Coronary artery (tissue), 2 donors: ENCODE measurements at regions not wholly inside any gene's neighbourhood (a gene's known extent, or its start where the extent isn't known, plus 50 kb on each side); places are given as distances from the start of the nearest gene placed in this dataset.

Experiments
- DNase-seq: peaks from one replicate; pipeline ENCODE4 v3.0.0-alpha.2; 2017; ENCODE audit warnings: low spot score
- H3K27ac ChIP-seq, 2 donors: fragments of 200-600 bp; sonication (generic); one replicate each; pipeline ENCODE4 v1.5.1; 2016 to 2019
- H3K4me3 ChIP-seq: fragments of 200-600 bp; sonication (generic); 2 replicates; pipeline ENCODE4 v1.5.1; 2016; ENCODE audit warnings: mild to moderate bottlenecking, moderate library complexity
- TF ChIP-seq, protein P1 (sequence below): fragments of 200-600 bp; sonication (generic); IDR thresholded peaks from one replicate; pipeline ENCODE4 v1.5.1; 2019; ENCODE audit warnings: antibody characterized with exemption

DNA sequence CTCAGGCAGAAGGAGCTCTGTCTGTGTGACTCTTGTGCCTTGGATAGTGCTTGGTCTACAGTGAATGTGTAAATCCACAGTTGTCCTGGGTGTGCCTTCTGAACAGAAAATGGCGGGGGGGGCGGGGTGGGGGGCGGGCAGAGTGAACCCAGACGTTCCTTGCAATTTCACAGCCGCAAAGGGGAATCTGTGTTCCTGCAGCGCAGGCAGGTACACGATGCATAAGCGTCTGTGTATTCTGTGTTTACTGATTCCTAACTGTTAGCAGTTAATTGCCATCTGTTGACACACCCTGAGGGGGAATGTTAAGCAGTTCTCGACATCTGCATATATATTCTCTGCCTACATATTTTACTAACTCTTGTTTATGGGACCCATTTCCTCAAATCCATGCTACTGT, 123.5 kb upstream of the ZFHX3 start:
- Histone ChIP-seq H3K27ac (peak overlapping the region; percentile 86 to 91), H3K4me3 (no peak overlapping the region)
- TF ChIP-seq, protein P1, sequence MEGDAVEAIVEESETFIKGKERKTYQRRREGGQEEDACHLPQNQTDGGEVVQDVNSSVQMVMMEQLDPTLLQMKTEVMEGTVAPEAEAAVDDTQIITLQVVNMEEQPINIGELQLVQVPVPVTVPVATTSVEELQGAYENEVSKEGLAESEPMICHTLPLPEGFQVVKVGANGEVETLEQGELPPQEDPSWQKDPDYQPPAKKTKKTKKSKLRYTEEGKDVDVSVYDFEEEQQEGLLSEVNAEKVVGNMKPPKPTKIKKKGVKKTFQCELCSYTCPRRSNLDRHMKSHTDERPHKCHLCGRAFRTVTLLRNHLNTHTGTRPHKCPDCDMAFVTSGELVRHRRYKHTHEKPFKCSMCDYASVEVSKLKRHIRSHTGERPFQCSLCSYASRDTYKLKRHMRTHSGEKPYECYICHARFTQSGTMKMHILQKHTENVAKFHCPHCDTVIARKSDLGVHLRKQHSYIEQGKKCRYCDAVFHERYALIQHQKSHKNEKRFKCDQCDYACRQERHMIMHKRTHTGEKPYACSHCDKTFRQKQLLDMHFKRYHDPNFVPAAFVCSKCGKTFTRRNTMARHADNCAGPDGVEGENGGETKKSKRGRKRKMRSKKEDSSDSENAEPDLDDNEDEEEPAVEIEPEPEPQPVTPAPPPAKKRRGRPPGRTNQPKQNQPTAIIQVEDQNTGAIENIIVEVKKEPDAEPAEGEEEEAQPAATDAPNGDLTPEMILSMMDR = no peak
- no peak for DNase-seq

DNA sequence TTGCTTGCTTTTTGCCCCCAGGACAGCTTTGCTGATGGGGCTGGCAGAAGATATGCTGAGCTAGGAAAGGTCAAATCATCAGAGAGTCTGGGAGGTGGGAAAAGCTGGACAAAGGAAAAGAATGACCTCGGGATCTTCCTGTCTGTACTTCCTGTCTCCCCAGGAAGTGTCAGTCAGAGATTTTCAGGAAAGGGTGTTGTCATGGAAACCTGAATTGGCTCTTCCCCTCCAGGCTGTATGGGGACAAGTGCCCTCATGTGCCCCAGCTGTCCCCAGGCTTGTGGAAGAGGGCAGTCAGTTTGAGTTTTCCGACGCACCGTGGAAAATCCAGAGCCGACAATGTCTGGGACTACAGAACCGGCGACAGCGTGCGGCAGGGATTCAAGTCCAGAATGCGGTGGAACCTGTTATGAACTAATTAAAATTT, 122.7 kb upstream of the ZFHX3 start:
- peak overlapping the region; percentile 86 to 91 for H3K27ac ChIP-seq
- peak overlapping the region; percentile 5 for H3K4me3 ChIP-seq
- TF ChIP-seq, protein P1 = no peak
- DNase-seq = no peak

DNA sequence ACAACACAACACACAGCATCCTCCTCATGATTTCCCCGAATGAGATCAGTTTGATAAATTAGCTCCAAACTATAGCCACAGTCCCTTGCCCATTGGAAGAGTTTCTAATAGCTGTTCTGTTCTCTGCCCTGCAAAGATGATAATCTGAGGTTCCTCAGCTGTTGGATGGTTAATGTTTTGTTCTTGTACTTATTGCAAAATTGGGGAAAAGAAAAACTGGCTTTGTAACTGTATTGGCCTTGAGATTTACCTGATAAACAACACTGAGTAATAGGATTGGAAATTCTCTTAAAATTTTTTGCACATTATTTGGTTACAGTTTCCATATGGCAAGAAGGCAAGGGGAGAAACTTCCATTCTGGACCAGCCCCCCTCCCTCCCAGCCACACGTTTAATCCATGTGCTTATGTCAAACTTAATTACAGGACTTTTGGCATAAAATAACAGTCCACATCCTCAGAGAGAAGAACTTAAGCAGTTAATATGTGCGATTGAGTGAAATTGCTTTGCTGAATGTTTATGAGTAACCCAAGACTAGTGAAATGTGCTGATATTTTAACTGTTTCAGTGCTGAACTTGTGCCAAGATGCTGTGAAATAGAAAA, 119.1 kb upstream of the ZFHX3 start:
- H3K27ac ChIP-seq = peak overlapping the region; percentile 68 to 84
- TF ChIP-seq, protein P1 = no peak
- DNase-seq = no peak
- peak overlapping the region; percentile 59 for H3K4me3 ChIP-seq

DNA sequence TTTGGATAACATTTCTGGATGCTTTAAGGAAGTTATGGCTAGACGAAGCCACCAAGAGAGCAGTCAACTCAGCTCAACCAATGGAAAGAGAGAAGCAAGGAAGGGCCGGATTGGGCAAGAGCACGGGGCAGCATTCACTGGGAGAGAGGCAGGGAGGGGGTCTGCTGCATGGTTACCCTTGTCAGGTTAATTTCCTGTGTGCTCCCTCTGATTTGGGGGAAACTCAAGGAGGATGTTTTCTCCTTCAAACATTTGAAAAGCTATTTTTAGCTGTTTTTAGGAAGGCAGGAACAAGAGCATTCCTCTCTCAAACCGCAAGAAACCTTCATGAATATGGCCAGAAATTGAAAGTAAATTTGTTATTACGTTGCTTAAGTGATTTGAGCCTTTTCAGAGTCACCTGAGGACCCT, 118.5 kb upstream of the ZFHX3 start:
- peak overlapping the region; percentile 59 for H3K4me3 ChIP-seq
- TF ChIP-seq, protein P1 = no peak
- H3K27ac ChIP-seq = peak overlapping the region; percentile 68 to 84
- no peak for DNase-seq

DNA sequence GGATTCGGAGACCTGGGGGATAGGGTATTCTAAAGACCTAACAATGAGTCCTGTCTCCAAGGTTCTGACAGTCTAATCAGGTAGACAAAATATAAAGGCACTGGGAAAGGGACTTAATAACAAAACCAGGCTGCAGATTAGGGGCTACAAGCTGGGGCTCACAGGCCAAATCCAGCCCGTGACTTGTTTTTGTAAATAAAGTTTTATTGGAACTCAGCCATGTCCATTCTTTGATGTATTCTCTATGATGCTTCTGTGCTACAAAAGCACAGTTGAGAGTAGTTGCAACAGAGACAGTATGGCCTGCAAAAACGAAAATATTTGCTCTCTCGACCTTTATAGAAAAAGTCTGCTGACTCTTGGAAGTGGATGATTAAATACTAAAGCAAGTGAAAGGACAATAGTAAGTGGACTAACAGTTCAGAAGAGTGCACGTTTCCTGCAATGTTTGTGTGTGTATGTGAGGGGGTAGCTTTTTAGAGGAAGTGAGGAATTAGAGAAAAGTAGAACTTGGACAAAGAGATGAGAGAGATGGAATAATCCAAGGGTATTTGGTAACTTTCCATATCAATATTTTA, 115.4 kb upstream of the ZFHX3 start:
- no peak for DNase-seq
- no peak overlapping the region for H3K27ac ChIP-seq
- no peak overlapping the region for H3K4me3 ChIP-seq
- TF ChIP-seq, protein P1 = no peak

DNA sequence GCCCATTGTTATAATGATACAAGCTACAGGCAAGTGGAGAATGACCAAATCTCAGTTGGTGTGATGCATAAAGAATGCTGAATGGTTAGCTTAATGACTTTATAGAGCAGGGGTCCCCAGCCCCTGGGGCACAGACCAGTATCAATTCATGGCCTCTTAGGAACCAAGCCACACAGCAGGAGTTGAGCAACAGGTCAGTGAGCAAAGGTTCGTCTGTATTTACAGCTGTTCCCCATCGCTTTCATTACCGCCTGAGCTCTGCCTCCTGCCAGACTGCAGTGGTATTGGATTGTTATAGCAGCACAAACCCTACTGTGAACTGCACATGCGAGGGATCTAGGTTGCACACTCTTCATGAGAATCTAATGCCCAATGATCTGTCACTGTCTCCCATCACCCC, 114.0 kb upstream of the ZFHX3 start:
- no peak overlapping the region for H3K4me3 ChIP-seq
- DNase-seq = no peak
- TF ChIP-seq, protein P1 = no peak
- no peak overlapping the region for H3K27ac ChIP-seq

DNA sequence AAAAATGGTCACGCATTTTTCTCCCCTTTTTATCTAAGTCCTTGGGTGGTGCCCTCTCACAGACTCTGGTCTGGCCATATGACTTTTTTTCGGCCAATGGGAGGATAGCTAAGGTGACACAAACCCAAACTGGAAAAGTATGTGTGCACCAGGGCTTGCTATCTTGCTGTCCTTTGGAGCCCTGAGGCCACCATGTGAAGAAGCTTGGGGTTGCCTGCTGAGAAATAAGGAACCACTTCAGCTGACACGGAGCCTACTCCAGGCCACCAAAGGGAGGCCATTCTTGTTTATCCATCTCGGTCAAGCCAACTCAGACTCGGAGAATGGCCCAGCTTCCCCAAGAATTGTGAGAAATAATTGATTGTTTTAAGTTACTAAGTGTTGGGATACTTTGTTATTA, 111.4 kb upstream of the ZFHX3 start:
- no peak overlapping the region for H3K27ac ChIP-seq
- no peak overlapping the region for H3K4me3 ChIP-seq
- no peak for DNase-seq
- TF ChIP-seq, protein P1 = no peak
